ENCODE measurements at regions not wholly inside any gene's neighbourhood (a gene's known extent, or its start where the extent isn't known, plus 50 kb on each side); places are given as distances from the start of the nearest gene placed in this dataset.

GRCh38 chr13:39875111-39875987 is 219.9 kb downstream of the COG6 start:
- TF ChIP-seq FOXM1 (IDR thresholded peaks at IDR 0.05; ENCODE audit: borderline replicate concordance) (no peak), ELF4 (IDR thresholded peaks at IDR 0.05) (no peak), FOXA1 (IDR thresholded peaks at IDR 0.05) (no peak)
